Tibial artery (tissue), 4 donors: ENCODE measurements at regions not wholly inside any gene's neighbourhood (a gene's known extent, or its start where the extent isn't known, plus 50 kb on each side); places are given as distances from the start of the nearest gene placed in this dataset.

Experiments used
- DNase-seq, 2 donors: peaks; one replicate each; pipeline ENCODE4 v3.0.0-alpha.2; 2019
- H3K27ac ChIP-seq, 2 donors: fragments of 200-600 bp; sonication (generic) in 1 of 2; 1 replicate in 1 of 2; 2 replicates in 1 of 2; pipeline ENCODE4 v1.5.1; 2018 to 2019; ENCODE audit warnings: mild to moderate bottlenecking in 1 of 2
- H3K27me3 ChIP-seq, 2 donors: fragments of 200-600 bp; sonication (generic) in 1 of 2; one replicate each; pipeline versions ENCODE4 v1.5.1 to v1.6.0; 2016 to 2019
- H3K36me3 ChIP-seq, 3 donors: fragments of 200-600 bp; sonication (generic) in 2 of 3; one replicate each; pipeline ENCODE4 v1.5.1; 2016 to 2019; ENCODE audit warnings: mild to moderate bottlenecking in 2 of 3
- H3K4me1 ChIP-seq, 4 donors: fragments of 200-600 bp; sonication (generic) in 2 of 4; 1 replicate in 3 of 4; 2 replicates in 1 of 4; pipeline ENCODE4 v1.5.1; 2016 to 2019
- H3K4me3 ChIP-seq, 2 donors: fragments of 200-600 bp; sonication (generic) in 1 of 2; 1 replicate in 1 of 2; 2 replicates in 1 of 2; pipeline ENCODE4 v1.5.1; 2018 to 2019; ENCODE audit warnings: mild to moderate bottlenecking in 2 of 2
- H3K9me3 ChIP-seq, 3 donors: fragments of 200-600 bp; sonication (generic) in 1 of 3; one replicate each; pipeline ENCODE4 v1.5.1; 2016 to 2019
- intact Hi-C: fragments of 100-400 bp; cut with DNase I; formaldehyde crosslinking; loops from one replicate; pipeline ENCODE4 v1.15.0; 2023; ENCODE audit warnings: low total_unique reads
- TF ChIP-seq, protein P1 (sequence below), 2 experiments: fragments of 200-600 bp in 1 of 2; fragments of 450-650 bp in 1 of 2; IDR thresholded peaks; one replicate each; pipeline ENCODE4 v1.5.1; 2017 to 2019; ENCODE audit warnings: antibody characterized with exemption in 2 of 2, mild to moderate bottlenecking in 1 of 2, moderate library complexity in 1 of 2

DNA sequence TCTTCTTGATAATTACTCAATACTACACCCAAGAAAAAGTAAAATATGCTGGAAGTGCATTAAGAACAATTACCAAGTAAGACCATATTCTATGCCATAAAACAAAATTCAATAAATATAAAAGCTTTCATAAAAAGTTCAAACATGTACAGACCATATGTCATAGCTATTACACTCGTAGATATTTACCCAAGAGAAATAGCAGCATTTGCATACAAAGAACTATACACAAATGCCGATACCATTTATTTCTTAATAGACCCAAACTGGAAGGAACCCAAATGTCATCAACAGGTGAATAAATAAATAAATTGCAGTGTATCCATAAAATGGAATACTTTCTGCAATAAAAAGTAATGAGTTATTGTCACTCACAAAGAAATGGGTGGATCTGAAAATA is 78.3 kb upstream of the SLC16A7 start:
- H3K27me3 ChIP-seq = no peaks in the 10 kb centered on the region
- intact Hi-C loops = no loop called here

DNA sequence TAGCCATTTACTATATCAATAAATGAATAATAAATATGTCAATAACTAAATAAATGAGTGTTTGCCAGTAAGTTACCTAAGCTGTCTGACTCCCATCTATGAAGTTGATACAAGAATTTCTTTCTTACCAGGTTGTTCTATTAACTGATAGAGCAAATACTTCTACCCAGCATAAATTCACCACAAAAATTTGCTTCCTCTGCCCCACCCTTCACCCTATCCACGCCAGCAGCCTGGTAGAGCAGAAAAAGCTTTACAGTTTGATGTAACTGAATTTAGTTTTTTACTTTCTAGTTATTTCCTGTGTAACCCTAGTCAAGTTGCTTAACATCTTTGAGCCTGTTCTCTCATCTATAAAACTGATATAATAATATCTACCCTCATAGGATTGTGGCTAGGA is 94.9 kb upstream of the SLC16A7 start:
- H3K27ac ChIP-seq = no peak overlapping the region
- H3K4me1 ChIP-seq = no peaks in the 10 kb centered on the region
- intact Hi-C loops = no loop called here
- no peak overlapping the region for H3K4me3 ChIP-seq
- DNase-seq = no peak
- H3K9me3 ChIP-seq = no peaks in the 10 kb centered on the region
- no peaks in the 10 kb centered on the region for H3K27me3 ChIP-seq
- TF ChIP-seq, protein P1, sequence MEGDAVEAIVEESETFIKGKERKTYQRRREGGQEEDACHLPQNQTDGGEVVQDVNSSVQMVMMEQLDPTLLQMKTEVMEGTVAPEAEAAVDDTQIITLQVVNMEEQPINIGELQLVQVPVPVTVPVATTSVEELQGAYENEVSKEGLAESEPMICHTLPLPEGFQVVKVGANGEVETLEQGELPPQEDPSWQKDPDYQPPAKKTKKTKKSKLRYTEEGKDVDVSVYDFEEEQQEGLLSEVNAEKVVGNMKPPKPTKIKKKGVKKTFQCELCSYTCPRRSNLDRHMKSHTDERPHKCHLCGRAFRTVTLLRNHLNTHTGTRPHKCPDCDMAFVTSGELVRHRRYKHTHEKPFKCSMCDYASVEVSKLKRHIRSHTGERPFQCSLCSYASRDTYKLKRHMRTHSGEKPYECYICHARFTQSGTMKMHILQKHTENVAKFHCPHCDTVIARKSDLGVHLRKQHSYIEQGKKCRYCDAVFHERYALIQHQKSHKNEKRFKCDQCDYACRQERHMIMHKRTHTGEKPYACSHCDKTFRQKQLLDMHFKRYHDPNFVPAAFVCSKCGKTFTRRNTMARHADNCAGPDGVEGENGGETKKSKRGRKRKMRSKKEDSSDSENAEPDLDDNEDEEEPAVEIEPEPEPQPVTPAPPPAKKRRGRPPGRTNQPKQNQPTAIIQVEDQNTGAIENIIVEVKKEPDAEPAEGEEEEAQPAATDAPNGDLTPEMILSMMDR (IDR thresholded peaks at IDR 0.05) = no peak
- H3K36me3 ChIP-seq = no peaks in the 10 kb centered on the region

More for the DNA sequence above, 78.3 kb upstream of the SLC16A7 start:
- H3K4me3 ChIP-seq = no peak overlapping the region
- DNase-seq = no peak
- H3K36me3 ChIP-seq = no peaks in the 10 kb centered on the region
- no peaks in the 10 kb centered on the region for H3K9me3 ChIP-seq
- TF ChIP-seq, protein P1 (IDR thresholded peaks at IDR 0.05) = no peak
- no peak overlapping the region for H3K27ac ChIP-seq
- no peaks in the 10 kb centered on the region for H3K4me1 ChIP-seq

DNA sequence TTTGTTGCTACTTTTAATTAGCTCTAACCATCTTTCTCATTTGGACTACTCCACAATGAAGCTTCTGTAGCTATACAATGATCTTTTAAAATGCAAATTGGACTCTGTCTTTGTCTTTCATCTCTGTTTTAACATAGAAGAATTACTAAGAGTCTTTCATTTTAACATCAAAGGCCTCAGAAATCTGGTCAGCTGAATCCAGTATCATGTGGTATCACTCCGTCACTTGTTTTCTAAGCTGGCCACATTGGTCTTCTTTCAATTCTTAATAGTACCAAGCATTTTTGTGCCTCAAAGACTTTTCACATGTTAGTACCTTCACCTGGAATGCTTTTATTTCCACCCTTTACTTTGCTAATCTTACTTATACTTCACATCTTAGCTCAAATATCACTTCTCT is 95.5 kb upstream of the SLC16A7 start:
- Histone ChIP-seq H3K4me3 (no peak overlapping the region), H3K4me1 (no peaks in the 10 kb centered on the region), H3K27ac (no peak overlapping the region), H3K27me3 (no peaks in the 10 kb centered on the region), H3K9me3 (no peaks in the 10 kb centered on the region), H3K36me3 (no peaks in the 10 kb centered on the region)
- no peak for DNase-seq
- intact Hi-C loops = no loop called here
- TF ChIP-seq, protein P1 (IDR thresholded peaks at IDR 0.05) = no peak

DNA sequence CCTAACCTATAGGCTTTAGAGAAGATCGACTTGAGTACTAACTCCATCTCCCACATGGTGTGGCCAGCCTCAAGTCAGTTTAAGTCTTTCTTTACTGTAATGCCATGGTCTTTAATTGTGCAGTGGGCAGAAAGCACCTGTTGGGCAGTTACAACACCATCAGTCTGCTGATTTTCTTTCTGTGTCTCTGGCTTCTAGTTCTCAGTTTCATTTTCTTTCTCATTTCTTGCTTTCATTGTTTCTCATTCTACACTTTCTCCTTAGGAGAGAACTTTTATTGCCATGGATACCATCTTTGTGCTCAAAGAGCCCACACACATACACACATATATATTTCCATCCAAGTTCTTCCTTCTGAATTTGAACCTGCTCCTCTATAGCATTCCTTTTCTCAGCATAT is 96.1 kb upstream of the SLC16A7 start:
- Histone ChIP-seq H3K27ac (no peak overlapping the region), H3K4me3 (no peak overlapping the region), H3K36me3 (no peaks in the 10 kb centered on the region), H3K9me3 (no peaks in the 10 kb centered on the region), H3K27me3 (no peaks in the 10 kb centered on the region), H3K4me1 (no peaks in the 10 kb centered on the region)
- TF ChIP-seq, protein P1 (IDR thresholded peaks at IDR 0.05) = no peak
- intact Hi-C loops = no loop called here
- DNase-seq = no peak

DNA sequence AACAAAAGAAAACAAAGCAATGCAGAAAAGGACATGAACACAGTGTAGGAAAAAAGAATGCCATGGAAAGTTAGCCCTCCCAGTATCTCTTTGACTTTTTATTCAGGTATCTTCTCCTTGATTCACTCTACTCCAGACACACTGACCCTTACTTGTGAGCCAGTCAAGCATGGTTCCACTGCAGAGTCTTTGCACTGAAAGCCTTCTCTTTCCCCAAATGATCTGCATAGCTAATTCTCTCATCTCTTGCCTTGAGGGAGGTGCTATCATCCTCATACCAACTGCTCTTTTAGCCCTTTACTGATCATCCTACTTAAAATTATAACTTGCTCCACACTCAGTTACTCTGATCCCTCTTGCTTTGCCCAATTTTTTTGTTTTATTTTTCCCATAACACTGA is 101.2 kb upstream of the SLC16A7 start:
- no peaks in the 10 kb centered on the region for H3K36me3 ChIP-seq
- H3K4me1 ChIP-seq = no peaks in the 10 kb centered on the region
- no peak overlapping the region for H3K4me3 ChIP-seq
- intact Hi-C loops = no loop called here
- TF ChIP-seq, protein P1 (IDR thresholded peaks at IDR 0.05) = no peak
- H3K27me3 ChIP-seq = no peaks in the 10 kb centered on the region
- H3K27ac ChIP-seq = no peak overlapping the region
- no peak for DNase-seq
- no peaks in the 10 kb centered on the region for H3K9me3 ChIP-seq

DNA sequence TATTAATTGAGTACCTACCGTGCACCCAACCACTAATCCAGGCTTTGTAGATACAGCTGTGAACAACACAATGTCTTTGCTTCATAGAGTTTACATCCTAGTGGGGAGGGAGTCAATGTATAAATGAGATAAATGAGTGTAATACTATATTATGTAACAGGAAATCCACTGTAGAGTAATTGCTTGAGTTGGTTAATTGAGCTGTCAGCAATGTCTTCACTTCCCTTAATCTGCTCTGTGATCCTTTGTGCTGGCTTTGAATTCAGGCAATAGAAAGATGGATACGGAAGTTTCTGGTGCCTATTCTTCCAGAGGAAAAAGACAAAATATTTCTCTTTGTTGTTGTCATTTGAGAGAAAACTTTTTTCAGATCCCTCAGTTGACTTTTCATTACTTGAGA is 104.0 kb upstream of the SLC16A7 start:
- no peak overlapping the region for H3K4me3 ChIP-seq
- no peaks in the 10 kb centered on the region for H3K9me3 ChIP-seq
- no peaks in the 10 kb centered on the region for H3K4me1 ChIP-seq
- TF ChIP-seq, protein P1 (IDR thresholded peaks at IDR 0.05) = no peak
- H3K36me3 ChIP-seq = no peaks in the 10 kb centered on the region
- no peak for DNase-seq
- H3K27me3 ChIP-seq = no peaks in the 10 kb centered on the region
- intact Hi-C loops = no loop called here
- H3K27ac ChIP-seq = no peak overlapping the region
